Calu3 (cell line): ENCODE measurements at regions not wholly inside any gene's neighbourhood (a gene's known extent, or its start where the extent isn't known, plus 50 kb on each side); places are given as distances from the start of the nearest gene placed in this dataset.

Source experiments
- BruUV-seq: library from RNA; stranded (reverse); fragments of 400-500 nt; replicated peaks from 2 replicates; lab custom pipeline; 2021; lab: Mats Ljungman, UMichigan
- CTCF ChIA-PET: fragments of 300-600 bp; sonication (Branson Sonifier 250); formaldehyde crosslinking; loops from one replicate; lab custom pipeline; 2022; ENCODE audit warnings: antibody characterized with exemption; lab: Charles Lee
- DNase-seq: peaks from one replicate; pipeline ENCODE4 v3.0.0; 2022
- H3K27ac Mint-ChIP-seq: one replicate; pipeline ENCODE4 v1.8.0; 2022; ENCODE audit warnings: mixed read lengths; ENCODE audit not compliant: unreplicated experiment
- H3K27me3 Mint-ChIP-seq: one replicate; pipeline ENCODE4 v1.8.0; 2022; ENCODE audit warnings: mixed read lengths; ENCODE audit not compliant: unreplicated experiment
- H3K36me3 Mint-ChIP-seq: one replicate; pipeline ENCODE4 v1.8.0; 2022; ENCODE audit warnings: mild to moderate bottlenecking, moderate library complexity, mixed read lengths; ENCODE audit not compliant: insufficient read depth, unreplicated experiment
- H3K4me1 Mint-ChIP-seq: one replicate; pipeline ENCODE4 v1.8.0; 2022; ENCODE audit warnings: mild to moderate bottlenecking, low read depth, mixed read lengths; ENCODE audit not compliant: unreplicated experiment
- H3K4me3 Mint-ChIP-seq: one replicate; pipeline ENCODE4 v1.8.0; 2022; ENCODE audit warnings: mild to moderate bottlenecking, low read depth, moderate library complexity, mixed read lengths; ENCODE audit not compliant: unreplicated experiment
- H3K9me3 Mint-ChIP-seq: one replicate; pipeline ENCODE4 v1.8.0; 2022; ENCODE audit warnings: low read depth, mixed read lengths; ENCODE audit not compliant: unreplicated experiment
- intact Hi-C: fragments of 100-400 bp; cut with micrococcal nuclease; formaldehyde crosslinking; loops from one replicate; pipeline ENCODE4 v1.10.0; 2022; ENCODE audit not compliant: unreplicated experiment
- TF ChIP-seq, protein P1 (sequence below): fragments of 200-600 bp; IDR thresholded peaks from one replicate; pipeline ENCODE4 v1.8.0; 2022; ENCODE audit warnings: antibody characterized with exemption; ENCODE audit not compliant: unreplicated experiment

GRCh38 chr9:31868830-31869229 is 515.6 kb upstream of the ACO1 start:
- DNase-seq = no peak
- H3K27me3 Mint-ChIP-seq = no peaks in the 10 kb centered on the region
- H3K4me3 Mint-ChIP-seq = no peak overlapping the region
- TF ChIP-seq, protein P1, sequence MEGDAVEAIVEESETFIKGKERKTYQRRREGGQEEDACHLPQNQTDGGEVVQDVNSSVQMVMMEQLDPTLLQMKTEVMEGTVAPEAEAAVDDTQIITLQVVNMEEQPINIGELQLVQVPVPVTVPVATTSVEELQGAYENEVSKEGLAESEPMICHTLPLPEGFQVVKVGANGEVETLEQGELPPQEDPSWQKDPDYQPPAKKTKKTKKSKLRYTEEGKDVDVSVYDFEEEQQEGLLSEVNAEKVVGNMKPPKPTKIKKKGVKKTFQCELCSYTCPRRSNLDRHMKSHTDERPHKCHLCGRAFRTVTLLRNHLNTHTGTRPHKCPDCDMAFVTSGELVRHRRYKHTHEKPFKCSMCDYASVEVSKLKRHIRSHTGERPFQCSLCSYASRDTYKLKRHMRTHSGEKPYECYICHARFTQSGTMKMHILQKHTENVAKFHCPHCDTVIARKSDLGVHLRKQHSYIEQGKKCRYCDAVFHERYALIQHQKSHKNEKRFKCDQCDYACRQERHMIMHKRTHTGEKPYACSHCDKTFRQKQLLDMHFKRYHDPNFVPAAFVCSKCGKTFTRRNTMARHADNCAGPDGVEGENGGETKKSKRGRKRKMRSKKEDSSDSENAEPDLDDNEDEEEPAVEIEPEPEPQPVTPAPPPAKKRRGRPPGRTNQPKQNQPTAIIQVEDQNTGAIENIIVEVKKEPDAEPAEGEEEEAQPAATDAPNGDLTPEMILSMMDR = no peak
- H3K36me3 Mint-ChIP-seq = no peaks in the 10 kb centered on the region
- CTCF ChIA-PET = no interaction called here
- intact Hi-C loops = no loop called here
- no TSS peak for BruUV-seq
- no peak overlapping the region for H3K27ac Mint-ChIP-seq
- no peaks in the 10 kb centered on the region for H3K4me1 Mint-ChIP-seq
- no peaks in the 10 kb centered on the region for H3K9me3 Mint-ChIP-seq

DNA sequence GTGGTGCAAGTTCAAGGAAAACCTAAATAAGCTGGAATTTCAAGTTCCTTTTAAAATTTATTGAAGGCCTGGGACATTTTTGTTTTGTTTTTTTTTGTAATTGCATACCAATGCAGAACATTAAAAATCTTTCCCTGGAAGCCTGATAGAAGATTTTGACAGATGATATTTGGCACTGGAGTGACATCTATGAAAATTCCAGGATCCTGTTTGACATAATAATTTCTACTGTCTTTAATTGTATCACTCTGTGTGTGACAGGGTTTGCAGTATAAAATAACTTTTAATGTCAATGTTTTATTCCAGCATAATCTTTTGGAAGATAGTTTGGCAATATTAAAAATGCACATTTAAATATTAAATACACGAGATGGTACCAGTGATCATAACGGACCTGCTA is 514.2 kb upstream of the ACO1 start:
- Mint-ChIP-seq H3K27me3 (no peaks in the 10 kb centered on the region), H3K36me3 (no peaks in the 10 kb centered on the region), H3K27ac (no peak overlapping the region), H3K4me1 (no peaks in the 10 kb centered on the region), H3K4me3 (no peak overlapping the region), H3K9me3 (no peaks in the 10 kb centered on the region)
- no TSS peak for BruUV-seq
- CTCF ChIA-PET = no interaction called here
- TF ChIP-seq, protein P1 = no peak
- DNase-seq = no peak
- intact Hi-C loops = no loop called here

GRCh38 chr9:31873722-31874121 is 510.7 kb upstream of the ACO1 start:
- no peak for DNase-seq
- Mint-ChIP-seq H3K4me3 (no peak overlapping the region), H3K27ac (no peak overlapping the region), H3K4me1 (no peaks in the 10 kb centered on the region), H3K36me3 (no peaks in the 10 kb centered on the region), H3K27me3 (no peaks in the 10 kb centered on the region), H3K9me3 (no peaks in the 10 kb centered on the region)
- TF ChIP-seq, protein P1 = no peak
- no TSS peak for BruUV-seq
- CTCF ChIA-PET = no interaction called here
- intact Hi-C loops = no loop called here

GRCh38 chr9:31894008-31894407 is 490.4 kb upstream of the ACO1 start:
- intact Hi-C loops = no loop called here
- CTCF ChIA-PET = no interaction called here

More at GRCh38 chr9:31894008-31894407, 490.4 kb upstream of the ACO1 start:
- Mint-ChIP-seq H3K9me3 (peaks cover 2% of the 10 kb centered on the region), H3K4me3 (no peak overlapping the region), H3K36me3 (no peaks in the 10 kb centered on the region), H3K4me1 (no peaks in the 10 kb centered on the region), H3K27me3 (no peaks in the 10 kb centered on the region), H3K27ac (no peak overlapping the region)
- TF ChIP-seq, protein P1 = no peak
- no peak for DNase-seq
- BruUV-seq = no TSS peak
